ENCODE measurements at regions not wholly inside any gene's neighbourhood (a gene's known extent, or its start where the extent isn't known, plus 50 kb on each side); places are given as distances from the start of the nearest gene placed in this dataset.

- Mint-ChIP-seq H3K36me3 (no peaks in the 10 kb centered on the region), H3K27me3 (ENCODE audit: low read depth in 3 of 3) (peaks cover 0 to 4% (median 4%) of the 10 kb centered on the region in 3 donors), H3K4me1 (no peaks in the 10 kb centered on the region), H3K4me3 (no peak overlapping the region), H3K9me3 (peaks cover 6 to 21% (median 14%) of the 10 kb centered on the region in 7 donors), H3K27ac (no peak overlapping the region)
- TF ChIP-seq CTCF (IDR thresholded peaks at IDR 0.05), result no peak
- no peaks in the 10 kb centered on the region for H4K20me1 ChIP-seq (ENCODE audit: insufficient read depth, low read length)
- H3K4me1 ChIP-seq (ENCODE audit: control insufficient read depth in 1 of 2, insufficient read depth in 2 of 2, low read length in 2 of 2), result no peaks in the 10 kb centered on the region
- H3K36me3 ChIP-seq (replicated peaks in 1 of 2; ENCODE audit: control insufficient read depth in 1 of 2, insufficient read depth in 2 of 2, low read length in 2 of 2), result no peaks in the 10 kb centered on the region
- H3K4me3 ChIP-seq (replicated peaks in 1 of 3; ENCODE audit: low read depth in 2 of 3, low read length in 3 of 3), result no peak overlapping the region
- H2AFZ ChIP-seq (ENCODE audit: insufficient read depth, low read depth, low read length, poor library complexity, severe bottlenecking), result no peak overlapping the region
- no peaks in the 10 kb centered on the region for H3K9me3 ChIP-seq (replicated peaks in 1 of 2; ENCODE audit: control insufficient read depth in 1 of 2, insufficient read depth in 1 of 2, low read length in 2 of 2)
- intact Hi-C loops (cut with micrococcal nuclease), result no loop called here
- H3K27ac ChIP-seq (ENCODE audit: low read depth in 1 of 2, low read length in 2 of 2), result no peak overlapping the region
- H3K4me2 ChIP-seq (replicated peaks; ENCODE audit: extremely low read depth, low read length, poor library complexity, severe bottlenecking), result no peak overlapping the region
- no peak for DNase-seq
- H3K9ac ChIP-seq (ENCODE audit: insufficient read depth, low read length, poor library complexity, severe bottlenecking), result no peak overlapping the region
- WGBS (ENCODE audit: insufficient coverage), result 100% methylated on average over 2 of the region's 2 CpGs
- H3K79me2 ChIP-seq (ENCODE audit: insufficient read depth, low read length), result no peaks in the 10 kb centered on the region
- H3K27me3 ChIP-seq (ENCODE audit: control insufficient read depth in 2 of 2, insufficient read depth in 2 of 2, low read length in 2 of 2), result no peaks in the 10 kb centered on the region
Observed at GRCh38 chr3:15942936-15943335, 145.2 kb upstream of the ANKRD28 start.

- Mint-ChIP-seq H3K27me3 (ENCODE audit: low read depth in 3 of 3) (peaks cover 0 to 4% (median 3%) of the 10 kb centered on the region in 3 donors), H3K4me3 (no peak overlapping the region)
- WGBS (ENCODE audit: insufficient coverage), result no CpG with 5 or more reads among the region's 1 CpG
Observed at GRCh38 chr3:15948388-15948787, 150.6 kb upstream of the ANKRD28 start.

More at GRCh38 chr3:15948388-15948787, 150.6 kb upstream of the ANKRD28 start:
- Histone ChIP-seq H3K4me2 (replicated peaks; ENCODE audit: extremely low read depth, low read length, poor library complexity, severe bottlenecking) (no peak overlapping the region), H3K36me3 (replicated peaks in 1 of 2; ENCODE audit: control insufficient read depth in 1 of 2, insufficient read depth in 2 of 2, low read length in 2 of 2) (no peaks in the 10 kb centered on the region), H3K79me2 (ENCODE audit: insufficient read depth, low read length) (no peaks in the 10 kb centered on the region), H3K27me3 (ENCODE audit: control insufficient read depth in 2 of 2, insufficient read depth in 2 of 2, low read length in 2 of 2) (no peaks in the 10 kb centered on the region), H3K9me3 (replicated peaks in 1 of 2; ENCODE audit: control insufficient read depth in 1 of 2, insufficient read depth in 1 of 2, low read length in 2 of 2) (no peaks in the 10 kb centered on the region), H3K4me3 (replicated peaks in 1 of 3; ENCODE audit: low read depth in 2 of 3, low read length in 3 of 3) (no peak overlapping the region), H3K27ac (ENCODE audit: low read depth in 1 of 2, low read length in 2 of 2) (no peak overlapping the region), H3K4me1 (ENCODE audit: control insufficient read depth in 1 of 2, insufficient read depth in 2 of 2, low read length in 2 of 2) (no peaks in the 10 kb centered on the region), H4K20me1 (ENCODE audit: insufficient read depth, low read length) (no peaks in the 10 kb centered on the region), H2AFZ (ENCODE audit: insufficient read depth, low read depth, low read length, poor library complexity, severe bottlenecking) (no peak overlapping the region), H3K9ac (ENCODE audit: insufficient read depth, low read length, poor library complexity, severe bottlenecking) (no peak overlapping the region)
- no peak for DNase-seq
- TF ChIP-seq CTCF (IDR thresholded peaks at IDR 0.05), result no peak
- no peak overlapping the region for H3K27ac Mint-ChIP-seq
- no peaks in the 10 kb centered on the region for H3K36me3 Mint-ChIP-seq
- intact Hi-C loops (cut with micrococcal nuclease), result no loop called here
- H3K9me3 Mint-ChIP-seq, result peaks cover 0 to 9% (median 5%) of the 10 kb centered on the region in 7 donors
- no peaks in the 10 kb centered on the region for H3K4me1 Mint-ChIP-seq

Data from CD14-positive monocyte (primary cell).